ENCODE measurements at regions not wholly inside any gene's neighbourhood (a gene's known extent, or its start where the extent isn't known, plus 50 kb on each side); places are given as distances from the start of the nearest gene placed in this dataset.
"Not testable (repeated sequence)": the region's sequence is repeated elsewhere in the genome, so short reads cannot be mapped to it uniquely, and the experiment has no call there.

DNA sequence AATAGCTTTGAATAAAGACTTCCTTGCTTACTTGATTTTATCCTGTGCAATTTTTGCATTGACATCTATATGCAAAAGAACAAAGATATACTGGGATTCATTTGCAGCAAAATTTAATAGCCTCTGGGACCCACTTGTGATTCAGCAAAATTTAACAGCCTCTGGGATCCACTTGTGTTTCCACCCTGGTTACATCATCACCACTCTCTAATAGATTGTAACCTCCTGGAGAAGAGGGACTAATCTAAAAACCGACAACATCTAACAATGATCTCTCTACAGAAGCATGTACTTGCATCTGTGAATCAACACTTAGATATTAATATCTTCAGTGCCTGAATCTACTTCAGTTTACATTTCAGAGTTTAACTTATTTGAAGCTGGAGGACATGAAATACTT is 202.0 kb upstream of the CPHXL start:
- no peak for DNase-seq

GRCh38 chr16:75929046-75929445 is 202.8 kb upstream of the CPHXL start:
- DNase-seq = no peak

DNA sequence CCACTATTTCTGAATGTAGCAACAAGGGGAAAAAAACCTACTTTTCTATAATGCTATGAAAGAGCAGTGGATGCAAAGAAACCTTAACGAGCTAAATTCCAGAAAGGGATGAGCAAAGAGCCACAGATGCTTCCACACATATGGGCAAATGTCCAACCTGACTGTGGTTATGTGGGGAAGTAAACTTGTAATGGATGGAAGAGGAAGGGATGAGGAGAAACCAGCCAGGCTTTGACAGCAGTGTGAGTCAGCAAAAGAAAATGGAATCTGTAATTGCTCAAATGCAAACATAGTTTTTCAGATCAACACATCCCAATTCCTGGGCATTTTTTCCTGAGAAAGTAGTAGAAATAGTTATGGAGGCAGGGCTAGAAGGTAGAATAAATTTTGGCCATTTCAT is 204.8 kb upstream of the CPHXL start:
- DNase-seq = no peak

- no peak for DNase-seq
Measured at GRCh38 chr16:75931970-75932369, 205.7 kb upstream of the CPHXL start.

- no peak for DNase-seq
Measured at GRCh38 chr16:75938818-75939217, 212.5 kb upstream of the CPHXL start.

GRCh38 chr16:75942351-75942750 is 216.1 kb upstream of the CPHXL start:
- no peak for DNase-seq

- no peak for DNase-seq
Measured at GRCh38 chr16:75942936-75943335, 216.6 kb upstream of the CPHXL start.

DNA sequence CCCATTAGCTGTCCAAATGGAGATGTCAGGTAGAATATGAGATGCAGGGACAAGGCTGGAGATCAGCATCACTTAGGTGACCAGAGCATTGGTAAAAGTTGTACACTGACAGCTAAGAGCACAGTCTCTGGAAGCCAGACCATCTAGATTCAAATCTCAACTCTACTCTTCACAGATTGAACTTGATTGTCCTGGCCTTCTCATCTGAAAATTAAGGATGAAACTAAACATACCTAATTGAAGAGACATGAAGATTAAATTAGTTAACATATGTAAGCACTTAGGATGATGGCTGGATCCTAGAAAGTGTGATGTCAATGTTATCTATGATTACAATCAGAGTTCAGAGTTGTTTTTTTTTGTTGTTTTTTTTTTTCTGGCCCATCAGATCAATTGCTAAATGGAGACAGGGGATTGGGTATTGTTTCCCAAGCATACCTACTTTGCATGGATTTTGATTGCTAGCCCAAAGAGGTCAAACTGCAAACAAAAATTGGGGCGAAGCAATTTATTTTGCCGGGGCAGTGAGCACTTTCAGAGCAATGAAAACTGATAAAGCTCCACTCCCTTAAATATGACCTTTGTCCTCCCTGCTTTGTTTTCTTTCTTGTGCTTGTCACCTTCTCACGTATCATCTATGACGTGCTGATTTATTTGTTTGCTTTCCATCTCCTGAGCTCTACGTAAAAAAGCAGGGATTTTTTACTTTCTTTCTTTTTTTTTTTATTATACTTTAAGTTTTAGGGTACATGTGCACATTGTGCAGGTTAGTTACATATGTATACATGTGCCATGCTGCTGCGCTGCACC is 217.6 kb upstream of the CPHXL start:
- no peak for DNase-seq

GRCh38 chr16:75945916-75946457 is 219.7 kb upstream of the CPHXL start:
- no peak for DNase-seq

- no peak for DNase-seq
Measured at GRCh38 chr16:75947626-75948239, 221.4 kb upstream of the CPHXL start.

DNA sequence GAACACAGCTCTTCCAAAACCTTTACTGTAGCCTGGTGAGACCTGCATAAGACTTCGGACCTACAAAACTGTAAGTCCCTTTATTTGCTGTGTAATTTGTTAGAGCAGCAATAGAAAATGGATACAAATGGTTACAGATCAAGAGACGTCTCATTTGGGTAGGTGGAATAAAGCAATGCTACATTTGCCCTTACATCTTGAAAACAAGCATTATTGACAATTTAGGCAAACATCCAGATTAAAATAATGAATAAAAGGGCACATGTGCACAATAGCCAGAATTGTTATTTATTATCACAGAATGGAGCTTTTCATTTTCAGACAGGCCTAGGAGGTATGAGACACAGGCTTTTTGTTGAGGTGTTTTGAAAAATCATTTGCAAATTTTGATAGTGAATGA is 222.2 kb upstream of the CPHXL start:
- no peak for DNase-seq

- no peak for DNase-seq
Measured at GRCh38 chr16:75948886-75949285, 222.6 kb upstream of the CPHXL start.

DNA sequence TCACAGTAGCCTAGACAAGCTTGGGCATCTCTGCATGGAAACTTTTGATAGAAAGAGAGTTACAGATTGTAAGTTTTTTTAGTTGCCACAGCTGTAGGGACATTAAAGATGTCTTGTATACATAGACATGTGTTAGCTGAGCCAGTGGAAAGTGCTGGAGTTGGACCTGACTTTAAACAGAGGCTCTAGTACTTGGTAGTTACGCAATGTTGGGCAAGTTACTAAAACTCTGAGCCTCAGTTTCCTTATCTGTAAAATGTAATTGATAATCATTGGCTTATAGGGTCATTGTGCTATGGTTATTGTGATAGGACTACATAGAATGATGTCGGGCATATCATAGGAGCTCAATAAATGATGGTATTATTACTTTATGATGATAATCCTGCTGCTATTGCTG is 225.8 kb upstream of the CPHXL start:
- no peak for DNase-seq

DNA sequence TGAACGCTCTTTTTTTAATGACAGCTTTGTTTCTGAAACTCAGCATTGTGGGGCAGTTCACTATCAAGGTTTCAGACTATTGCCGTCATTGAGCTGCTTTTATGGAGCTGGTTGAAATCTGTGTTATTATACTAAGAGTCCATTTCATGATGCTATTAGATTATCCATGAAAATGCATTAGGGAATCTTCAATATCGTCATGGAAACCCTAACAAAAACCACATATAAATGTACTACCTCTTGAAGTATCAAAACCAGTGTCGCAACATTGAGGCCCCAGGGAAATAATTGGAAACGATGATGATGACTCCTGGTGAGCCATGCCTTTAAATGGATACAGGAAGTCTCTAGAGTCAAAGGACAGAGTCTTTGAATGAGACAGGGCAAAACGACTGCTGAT is 231.6 kb upstream of the CPHXL start:
- DNase-seq = no peak

DNA sequence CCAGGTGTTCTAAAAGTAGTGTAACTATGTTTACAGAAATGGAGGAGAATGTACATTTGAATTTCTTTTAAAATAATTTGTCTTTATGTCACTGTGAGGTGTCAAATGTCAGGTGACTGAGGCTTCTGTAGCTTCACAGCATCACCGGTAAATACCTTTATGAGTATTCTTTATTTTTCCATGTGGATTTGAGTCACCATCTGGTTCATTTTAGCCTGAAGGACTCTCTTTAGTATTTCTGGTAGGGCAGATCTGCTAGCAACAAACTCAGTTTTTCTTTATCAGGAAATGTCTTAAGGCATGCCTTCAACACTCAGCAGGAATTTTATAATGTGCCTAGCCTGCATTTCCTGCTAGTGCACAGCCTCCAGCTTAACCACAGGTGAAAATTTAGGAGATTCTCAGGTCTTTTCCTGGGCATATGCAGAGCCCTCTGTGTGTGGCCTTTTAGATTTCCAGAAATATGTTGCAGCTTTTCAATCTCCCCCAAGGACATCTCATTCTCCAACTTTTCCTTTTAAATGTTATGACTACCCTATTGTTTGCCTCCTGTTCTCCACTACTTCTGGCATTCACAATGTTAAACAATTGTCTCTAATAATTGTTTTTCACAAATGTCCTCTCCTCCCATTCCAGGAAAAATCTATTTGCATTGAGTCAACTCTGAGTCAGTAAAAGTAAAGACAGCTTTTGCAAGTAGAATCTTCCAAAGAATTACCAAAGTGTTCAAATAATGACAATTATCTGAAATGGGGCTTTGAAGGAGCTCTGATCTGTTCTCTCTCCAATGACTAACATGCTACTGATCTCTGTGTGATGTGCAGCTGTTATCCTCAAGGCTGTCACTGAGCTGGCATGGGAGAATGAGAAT is 239.4 kb upstream of the CPHXL start:
- DNase-seq = no peak

GRCh38 chr16:75969120-75969519 is 242.8 kb upstream of the CPHXL start:
- DNase-seq = not testable (repeated sequence)

DNA sequence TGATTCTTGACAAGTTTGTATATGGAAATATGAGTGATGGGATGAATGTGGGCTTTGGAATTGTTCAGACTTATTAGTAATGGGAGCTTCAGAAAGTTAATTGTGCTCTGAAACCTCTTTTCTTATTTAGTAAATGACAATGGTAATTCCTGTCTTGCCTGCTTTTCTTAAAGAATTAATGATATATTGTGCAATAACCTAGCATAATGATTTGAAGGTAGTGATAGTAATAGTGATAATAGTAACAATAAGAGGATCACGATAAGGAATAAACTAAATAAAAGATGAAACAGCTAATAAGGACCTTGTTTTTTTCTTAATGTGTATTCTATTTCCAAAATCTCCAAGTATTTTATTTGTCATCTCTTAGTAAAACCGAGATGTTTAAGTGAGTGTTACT is 245.0 kb upstream of the CPHXL start:
- DNase-seq = no peak

DNA sequence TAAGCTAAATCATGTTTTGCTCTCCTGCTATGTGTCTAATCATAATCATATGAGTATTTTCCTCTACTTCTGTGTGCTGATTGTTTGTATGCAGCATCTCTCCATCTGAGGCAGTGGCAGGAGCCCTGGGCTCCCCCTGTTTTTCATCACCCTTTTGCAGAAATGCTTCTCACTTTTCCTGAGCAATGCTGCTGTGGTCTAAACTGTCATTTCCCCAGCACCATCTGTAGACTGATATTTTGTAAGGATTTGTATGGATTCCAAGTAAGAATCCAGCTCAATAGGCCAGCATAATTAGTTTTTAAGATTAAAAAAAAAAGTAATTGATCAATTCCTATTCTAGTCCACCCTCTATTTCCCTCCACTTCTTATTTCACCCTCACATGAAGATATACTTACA is 257.0 kb upstream of the CPHXL start:
- no peak for DNase-seq

GRCh38 chr16:75983741-75984381 is 257.6 kb upstream of the CPHXL start:
- no peak for DNase-seq

- no peak for DNase-seq
Measured at GRCh38 chr16:75987323-75987722, 261.0 kb upstream of the CPHXL start.

- DNase-seq = no peak
Measured at GRCh38 chr16:75996491-75996890, 270.2 kb upstream of the CPHXL start.

- DNase-seq = no peak
Measured at GRCh38 chr16:75997606-75998005, 271.3 kb upstream of the CPHXL start.

- no peak for DNase-seq
Measured at GRCh38 chr16:76007645-76008044, 269.6 kb upstream of the CNTNAP4 start.
